PC-9 (cell line): ENCODE measurements at regions not wholly inside any gene's neighbourhood (a gene's known extent, or its start where the extent isn't known, plus 50 kb on each side); places are given as distances from the start of the nearest gene placed in this dataset.

Experiments used
- BruUV-seq: library from RNA; stranded (reverse); fragments of 400-500 nt; replicated peaks from 2 replicates; lab custom pipeline; 2021; lab: Mats Ljungman, UMichigan
- CTCF ChIA-PET: fragments of 300-600 bp; sonication (Branson Sonifier 250); formaldehyde crosslinking; loops from one replicate; lab custom pipeline; 2022; ENCODE audit warnings: antibody characterized with exemption; lab: Charles Lee
- POLR2A ChIA-PET: fragments of 300-600 bp; sonication (Branson Sonifier 250); formaldehyde crosslinking; loops from one replicate; lab custom pipeline; 2022; ENCODE audit warnings: antibody characterized with exemption; ENCODE audit not compliant: unreplicated experiment; lab: Charles Lee
- DNase-seq, 2 experiments: peaks; one replicate each; pipeline versions ENCODE4 v3.0.0 to v3.0.0-alpha.2; 2015 to 2022; ENCODE audit warnings: mixed read lengths in 1 of 2
- H2AFZ ChIP-seq: fragments of 200-600 bp; sonication (generic); 2 replicates; pipeline ENCODE4 v1.8.1; 2017; ENCODE audit warnings: antibody characterized with exemption
- H3F3A ChIP-seq: fragments of 200-600 bp; sonication (generic); 2 replicates; pipeline ENCODE4 v1.8.1; 2017; ENCODE audit warnings: antibody characterized with exemption, mild to moderate bottlenecking, low read depth; ENCODE audit not compliant: insufficient read depth
- H3K27ac ChIP-seq: fragments of 200-600 bp; sonication (generic); 2 replicates; pipeline ENCODE4 v1.6.1; 2016; ENCODE audit warnings: mixed run types
- H3K27me3 ChIP-seq: fragments of 200-600 bp; sonication (generic); 2 replicates; pipeline ENCODE4 v1.6.1; 2016; ENCODE audit warnings: low read depth, mixed run types; ENCODE audit not compliant: insufficient read depth
- H3K36me3 ChIP-seq: fragments of 200-600 bp; sonication (generic); 2 replicates; pipeline ENCODE4 v1.6.1; 2016; ENCODE audit warnings: low read depth, mixed run types
- H3K4me1 ChIP-seq: fragments of 200-600 bp; sonication (generic); replicated peaks from 2 replicates; pipeline ENCODE4 v1.6.1; 2016; ENCODE audit warnings: mixed run types; ENCODE audit not compliant: insufficient read depth
- H3K4me2 ChIP-seq: fragments of 200-600 bp; sonication (generic); 2 replicates; pipeline ENCODE4 v1.6.1; 2017; ENCODE audit warnings: mixed run types
- H3K4me3 ChIP-seq: fragments of 200-600 bp; sonication (generic); 2 replicates; pipeline ENCODE4 v1.6.1; 2016; ENCODE audit warnings: mixed run types
- H3K79me2 ChIP-seq: fragments of 200-600 bp; sonication (generic); 2 replicates; pipeline ENCODE4 v1.6.1; 2017; ENCODE audit warnings: low read depth, mixed run types
- H3K9me2 ChIP-seq: fragments of 200-600 bp; sonication (generic); 2 replicates; pipeline ENCODE4 v1.8.1; 2017; ENCODE audit warnings: mild to moderate bottlenecking; ENCODE audit not compliant: insufficient read depth
- H3K9me3 ChIP-seq: fragments of 200-600 bp; sonication (generic); 2 replicates; pipeline ENCODE4 v1.8.1; 2016; ENCODE audit warnings: low read depth; ENCODE audit not compliant: insufficient read depth
- H4K20me1 ChIP-seq: fragments of 200-600 bp; sonication (generic); 2 replicates; pipeline ENCODE4 v1.8.1; 2017; ENCODE audit not compliant: insufficient read depth
- EZH2 ChIP-seq: fragments of 200-600 bp; sonication (generic); IDR thresholded peaks from 2 replicates; pipeline ENCODE4 v1.8.0; 2017; ENCODE audit warnings: antibody characterized with exemption, low read depth
- intact Hi-C: fragments of 100-400 bp; cut with micrococcal nuclease; formaldehyde crosslinking; loops from one replicate; pipeline ENCODE4 v1.10.0; 2022; ENCODE audit not compliant: unreplicated experiment
- TF ChIP-seq, protein P1 (sequence below): fragments of 200-600 bp; sonication (generic); conservative IDR thresholded peaks from 2 replicates; pipeline ENCODE4 v1.6.1; 2017; ENCODE audit warnings: mixed run types, antibody characterized with exemption, mild to moderate bottlenecking, moderate library complexity

- no peak overlapping the region for H3K4me2 ChIP-seq
- CTCF ChIA-PET, result no interaction called here
- no peaks in the 10 kb centered on the region for H3K9me3 ChIP-seq
- no peak overlapping the region for H3K4me3 ChIP-seq
- H2AFZ ChIP-seq, result no peak overlapping the region
- no peak overlapping the region for H3K27ac ChIP-seq
- POLR2A ChIA-PET, result no interaction called here
- H3K79me2 ChIP-seq, result no peaks in the 10 kb centered on the region
- H3K9me2 ChIP-seq, result no peaks in the 10 kb centered on the region
- TF ChIP-seq, protein P1, sequence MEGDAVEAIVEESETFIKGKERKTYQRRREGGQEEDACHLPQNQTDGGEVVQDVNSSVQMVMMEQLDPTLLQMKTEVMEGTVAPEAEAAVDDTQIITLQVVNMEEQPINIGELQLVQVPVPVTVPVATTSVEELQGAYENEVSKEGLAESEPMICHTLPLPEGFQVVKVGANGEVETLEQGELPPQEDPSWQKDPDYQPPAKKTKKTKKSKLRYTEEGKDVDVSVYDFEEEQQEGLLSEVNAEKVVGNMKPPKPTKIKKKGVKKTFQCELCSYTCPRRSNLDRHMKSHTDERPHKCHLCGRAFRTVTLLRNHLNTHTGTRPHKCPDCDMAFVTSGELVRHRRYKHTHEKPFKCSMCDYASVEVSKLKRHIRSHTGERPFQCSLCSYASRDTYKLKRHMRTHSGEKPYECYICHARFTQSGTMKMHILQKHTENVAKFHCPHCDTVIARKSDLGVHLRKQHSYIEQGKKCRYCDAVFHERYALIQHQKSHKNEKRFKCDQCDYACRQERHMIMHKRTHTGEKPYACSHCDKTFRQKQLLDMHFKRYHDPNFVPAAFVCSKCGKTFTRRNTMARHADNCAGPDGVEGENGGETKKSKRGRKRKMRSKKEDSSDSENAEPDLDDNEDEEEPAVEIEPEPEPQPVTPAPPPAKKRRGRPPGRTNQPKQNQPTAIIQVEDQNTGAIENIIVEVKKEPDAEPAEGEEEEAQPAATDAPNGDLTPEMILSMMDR, result no peak
- no peak for TF ChIP-seq EZH2
- intact Hi-C loops, result no loop called here
- no TSS peak for BruUV-seq
- H3K27me3 ChIP-seq, result no peaks in the 10 kb centered on the region
- no peaks in the 10 kb centered on the region for H3F3A ChIP-seq
- no peaks in the 10 kb centered on the region for H4K20me1 ChIP-seq
- H3K36me3 ChIP-seq, result no peaks in the 10 kb centered on the region
- no peaks in the 10 kb centered on the region for H3K4me1 ChIP-seq
- DNase-seq, result no peak
Measured at GRCh38 chr6:104640761-104641160, 219.0 kb downstream of the HACE1 start.

DNA sequence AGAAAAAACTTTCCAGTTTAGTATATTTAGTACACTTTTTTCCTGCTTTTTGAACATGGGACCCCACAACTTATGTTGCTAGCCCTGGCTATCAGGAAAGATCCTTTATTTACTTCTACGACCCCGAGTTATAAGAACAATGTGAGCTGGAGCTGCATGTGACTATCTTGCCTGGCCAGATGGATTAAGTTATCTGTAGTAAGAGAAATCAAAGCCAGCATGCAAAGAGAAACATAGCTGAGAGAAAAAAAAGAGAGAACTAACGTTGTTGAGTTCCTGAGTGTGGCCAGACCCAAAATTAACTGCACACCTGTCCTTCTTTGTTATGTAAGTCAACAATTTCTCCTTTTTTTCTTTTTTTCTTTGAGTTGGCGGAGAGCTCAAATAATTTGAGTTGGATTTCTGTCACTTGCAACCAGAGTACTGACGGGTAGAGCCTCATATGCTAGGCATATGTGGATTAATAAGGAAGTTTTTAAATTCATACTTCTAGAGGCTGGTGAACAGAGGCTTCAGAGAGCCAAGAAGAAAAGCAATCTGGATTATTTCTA lies 219.5 kb downstream of the HACE1 start:
- POLR2A ChIA-PET, result no interaction called here
- no peak for DNase-seq
- TF ChIP-seq, protein P1, result no peak
- TF ChIP-seq EZH2, result no peak
- Histone ChIP-seq H3F3A (no peaks in the 10 kb centered on the region), H2AFZ (no peak overlapping the region), H3K36me3 (no peaks in the 10 kb centered on the region), H3K79me2 (no peaks in the 10 kb centered on the region), H3K27ac (no peak overlapping the region), H4K20me1 (no peaks in the 10 kb centered on the region), H3K4me3 (no peak overlapping the region), H3K4me2 (no peak overlapping the region), H3K9me2 (no peaks in the 10 kb centered on the region), H3K9me3 (no peaks in the 10 kb centered on the region), H3K27me3 (no peaks in the 10 kb centered on the region), H3K4me1 (no peaks in the 10 kb centered on the region)
- intact Hi-C loops, result no loop called here
- no TSS peak for BruUV-seq
- CTCF ChIA-PET, result no interaction called here

DNA sequence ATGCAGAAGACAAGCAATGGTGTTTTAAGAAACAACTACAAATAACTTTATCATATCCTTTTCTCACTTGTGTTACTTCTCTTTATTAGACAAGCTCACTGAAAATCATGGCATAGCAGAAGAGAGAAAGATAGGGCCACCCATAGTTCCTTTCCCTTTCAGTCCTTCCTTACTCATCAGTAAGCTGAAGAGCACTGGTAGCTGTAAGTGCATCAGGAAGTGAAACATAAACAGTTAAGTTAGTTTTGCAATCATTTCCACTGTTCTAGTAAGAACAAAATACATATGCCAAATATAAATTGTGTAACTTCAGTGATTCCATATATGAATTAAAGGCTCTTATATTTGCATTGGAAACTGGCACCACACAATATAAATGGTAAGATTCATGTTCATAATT lies 220.1 kb downstream of the HACE1 start:
- TF ChIP-seq, protein P1, result no peak
- no peak for TF ChIP-seq EZH2
- no peaks in the 10 kb centered on the region for H3F3A ChIP-seq
- H2AFZ ChIP-seq, result no peak overlapping the region
- H3K36me3 ChIP-seq, result no peaks in the 10 kb centered on the region
- H3K9me3 ChIP-seq, result no peaks in the 10 kb centered on the region
- no peak overlapping the region for H3K4me3 ChIP-seq
- H3K27me3 ChIP-seq, result no peaks in the 10 kb centered on the region
- H3K4me2 ChIP-seq, result no peak overlapping the region
- BruUV-seq, result no TSS peak
- ChIA-PET POLR2A (no interaction called here), CTCF (no interaction called here)
- intact Hi-C loops, result no loop called here
- DNase-seq, result no peak
- no peak overlapping the region for H3K27ac ChIP-seq
- no peaks in the 10 kb centered on the region for H3K4me1 ChIP-seq
- H3K9me2 ChIP-seq, result no peaks in the 10 kb centered on the region
- H4K20me1 ChIP-seq, result no peaks in the 10 kb centered on the region
- no peaks in the 10 kb centered on the region for H3K79me2 ChIP-seq
